ES-I3 (cell line): ENCODE measurements at regions not wholly inside any gene's neighbourhood (a gene's known extent, or its start where the extent isn't known, plus 50 kb on each side); places are given as distances from the start of the nearest gene placed in this dataset.
A peak's percentile ranks its signal among the peaks of the same experiment; 100 is the strongest.

ENCODE experiments used
- H3K36me3 ChIP-seq: 2 replicates; pipeline ENCODE4 v1.6.1; 2013; ENCODE audit warnings: mild to moderate bottlenecking, low read length, control low read depth, moderate library complexity; ENCODE audit not compliant: insufficient read depth
- H3K4me1 ChIP-seq: 2 replicates; pipeline ENCODE4 v1.6.1; 2013; ENCODE audit warnings: mild to moderate bottlenecking, control low read depth, low read length; ENCODE audit not compliant: insufficient read depth
- H3K9ac ChIP-seq: 2 replicates; pipeline ENCODE4 v1.6.1; 2013; ENCODE audit warnings: low read depth, mild to moderate bottlenecking, low read length, moderate library complexity
- H3K9me3 ChIP-seq: 2 replicates; pipeline ENCODE4 v1.6.1; 2013; ENCODE audit warnings: mild to moderate bottlenecking, low read length, moderate library complexity; ENCODE audit not compliant: control insufficient read depth, insufficient read depth

- Histone ChIP-seq H3K36me3 (no peaks in the 10 kb centered on the region), H3K9me3 (no peaks in the 10 kb centered on the region), H3K4me1 (no peaks in the 10 kb centered on the region; the same call in 1 of the 2 replicates), H3K9ac (no peak overlapping the region)
Observed at GRCh38 chr6:26164120-26164505, 76.9 kb downstream of the HFE start.

GRCh38 chr6:26165261-26165790 lies 78.1 kb downstream of the HFE start:
- H3K9ac ChIP-seq: no peak overlapping the region; the same call in 1 of the 2 replicates
- no peaks in the 10 kb centered on the region for H3K36me3 ChIP-seq
- no peaks in the 10 kb centered on the region for H3K9me3 ChIP-seq
- no peaks in the 10 kb centered on the region for H3K4me1 ChIP-seq

- H3K36me3 ChIP-seq: no peaks in the 10 kb centered on the region
- H3K4me1 ChIP-seq: no peaks in the 10 kb centered on the region
- no peaks in the 10 kb centered on the region for H3K9me3 ChIP-seq
- no peak overlapping the region for H3K9ac ChIP-seq
Observed at GRCh38 chr6:26170181-26170580, 83.0 kb downstream of the HFE start.

- H3K9me3 ChIP-seq: no peaks in the 10 kb centered on the region
- H3K4me1 ChIP-seq: no peaks in the 10 kb centered on the region
- H3K9ac ChIP-seq: peak overlapping the region; percentile 78; the same call in 1 of the 2 replicates
- H3K36me3 ChIP-seq: no peaks in the 10 kb centered on the region
Observed at GRCh38 chr6:26170951-26171841, 84.0 kb downstream of the HFE start.

- Histone ChIP-seq H3K9ac (peak overlapping the region; percentile 78), H3K9me3 (no peaks in the 10 kb centered on the region), H3K36me3 (no peaks in the 10 kb centered on the region), H3K4me1 (no peaks in the 10 kb centered on the region)
Observed at GRCh38 chr6:26172608-26172968, 85.4 kb downstream of the HFE start.

- H3K9ac ChIP-seq: no peak overlapping the region
- no peaks in the 10 kb centered on the region for H3K9me3 ChIP-seq
- H3K4me1 ChIP-seq: no peaks in the 10 kb centered on the region
- H3K36me3 ChIP-seq: no peaks in the 10 kb centered on the region
Observed at GRCh38 chr6:26173836-26174145, 86.6 kb downstream of the HFE start.

- no peaks in the 10 kb centered on the region for H3K4me1 ChIP-seq
- H3K36me3 ChIP-seq: no peaks in the 10 kb centered on the region
- no peaks in the 10 kb centered on the region for H3K9me3 ChIP-seq
- H3K9ac ChIP-seq: no peak overlapping the region
Observed at GRCh38 chr6:26175033-26175427, 87.8 kb downstream of the HFE start.

GRCh38 chr6:26175428-26176181 lies 88.4 kb downstream of the HFE start:
- H3K36me3 ChIP-seq: no peaks in the 10 kb centered on the region
- H3K9ac ChIP-seq: no peak overlapping the region
- no peaks in the 10 kb centered on the region for H3K9me3 ChIP-seq
- H3K4me1 ChIP-seq: no peaks in the 10 kb centered on the region

GRCh38 chr6:26179675-26180074 lies 92.4 kb downstream of the HFE start:
- H3K9me3 ChIP-seq: no peaks in the 10 kb centered on the region
- H3K4me1 ChIP-seq: peaks cover 2% of the 10 kb centered on the region; the same call in 1 of the 2 replicates
- no peaks in the 10 kb centered on the region for H3K36me3 ChIP-seq
- H3K9ac ChIP-seq: no peak overlapping the region

- no peaks in the 10 kb centered on the region for H3K36me3 ChIP-seq
- peaks cover 9% of the 10 kb centered on the region; the same call in 1 of the 2 replicates for H3K4me1 ChIP-seq
- no peaks in the 10 kb centered on the region for H3K9me3 ChIP-seq
- no peak overlapping the region for H3K9ac ChIP-seq
Observed at GRCh38 chr6:26180346-26180745, 93.1 kb downstream of the HFE start.

GRCh38 chr6:26183237-26183580 lies 96.0 kb downstream of the HFE start:
- Histone ChIP-seq H3K9ac (peak overlapping the region; percentile 39), H3K36me3 (no peaks in the 10 kb centered on the region), H3K4me1 (peaks cover 9% of the 10 kb centered on the region; the same call in 1 of the 2 replicates), H3K9me3 (no peaks in the 10 kb centered on the region)

- Histone ChIP-seq H3K4me1 (peaks cover 9% of the 10 kb centered on the region; the same call in 1 of the 2 replicates), H3K9me3 (no peaks in the 10 kb centered on the region), H3K36me3 (no peaks in the 10 kb centered on the region), H3K9ac (peak overlapping the region; percentile 39)
Observed at GRCh38 chr6:26183581-26184366, 96.5 kb downstream of the HFE start.

- peak overlapping the region; percentile 39 for H3K9ac ChIP-seq
- H3K36me3 ChIP-seq: no peaks in the 10 kb centered on the region
Observed at GRCh38 chr6:26184367-26184891, 97.2 kb downstream of the HFE start.

GRCh38 chr6:26185004-26185403 lies 97.8 kb downstream of the HFE start:
- H3K9ac ChIP-seq: peak overlapping the region; percentile 39; the same call in 1 of the 2 replicates
- H3K36me3 ChIP-seq: no peaks in the 10 kb centered on the region
- H3K9me3 ChIP-seq: no peaks in the 10 kb centered on the region
- peaks cover 9% of the 10 kb centered on the region; the same call in 1 of the 2 replicates for H3K4me1 ChIP-seq

More at GRCh38 chr6:26184367-26184891, 97.2 kb downstream of the HFE start:
- H3K9me3 ChIP-seq: no peaks in the 10 kb centered on the region
- H3K4me1 ChIP-seq: peaks cover 9% of the 10 kb centered on the region; the same call in 1 of the 2 replicates
